B cell (primary cell): ENCODE measurements at regions not wholly inside any gene's neighbourhood (a gene's known extent, or its start where the extent isn't known, plus 50 kb on each side); places are given as distances from the start of the nearest gene placed in this dataset.

ENCODE experiments used
- ATAC-seq: fragments of 200-7000 bp; cut with Tn5 transposase; one replicate; pipeline ENCODE4 v1.10.0; 2021; ENCODE audit warnings: low read depth, mild to moderate bottlenecking, moderate number of reproducible peaks, moderate library complexity
- CTCF ChIA-PET: fragments of 350-600 bp; sonication (Branson Sonifier 250); formaldehyde crosslinking; loops from one replicate; lab custom pipeline; 2021; ENCODE audit warnings: antibody characterized with exemption, inconsistent platforms; lab: Charles Lee
- POLR2A ChIA-PET: fragments of 350-600 bp; sonication (Branson Sonifier 250); formaldehyde crosslinking; loops from one replicate; lab custom pipeline; 2021; ENCODE audit warnings: antibody characterized with exemption; lab: Charles Lee
- DNase-seq: peaks from one replicate; pipeline ENCODE4 v3.0.0; 2013
- H2AFZ ChIP-seq: 2 replicates; pipeline ENCODE4 v1.6.1; 2012; ENCODE audit warnings: mild to moderate bottlenecking, low read depth, low read length; ENCODE audit not compliant: insufficient read depth, poor library complexity, severe bottlenecking
- H3K27ac ChIP-seq, 2 donors: 1 replicate in 1 of 2; 2 replicates in 1 of 2; pipeline ENCODE4 v1.5.1; 2012 to 2013; ENCODE audit warnings: low read length in 2 of 2, mild to moderate bottlenecking in 2 of 2, moderate library complexity in 1 of 2
- H3K27me3 ChIP-seq, 4 experiments: fragments of 200-600 bp in 1 of 4; sonication (generic) in 1 of 4; replicated peaks in 1 of 4; 1 replicate in 2 of 4; 2 replicates in 2 of 4; pipeline versions ENCODE4 v1.6.1 to v1.7.0; 2013 to 2016; ENCODE audit warnings: low read length in 3 of 4, mild to moderate bottlenecking in 2 of 4, mixed read lengths in 1 of 4, moderate library complexity in 1 of 4; ENCODE audit not compliant: insufficient read depth in 4 of 4, control insufficient read depth in 3 of 4; ENCODE audit errors: control extremely low read depth in 1 of 4
- H3K36me3 ChIP-seq, 2 experiments: replicated peaks in 1 of 2; 1 replicate in 1 of 2; 2 replicates in 1 of 2; pipeline versions ENCODE4 v1.6.1 to v1.7.1; 2013; ENCODE audit warnings: low read length in 1 of 2; ENCODE audit not compliant: insufficient read depth in 2 of 2, control insufficient read depth in 1 of 2; ENCODE audit errors: control extremely low read depth in 1 of 2, extremely low read depth in 1 of 2
- H3K4me1 ChIP-seq, 2 donors: fragments of 200-600 bp in 1 of 2; sonication (generic) in 1 of 2; 1 replicate in 1 of 2; 2 replicates in 1 of 2; pipeline versions ENCODE4 v1.5.1 to v1.6.1; 2013 to 2017; ENCODE audit warnings: low read length in 2 of 2; ENCODE audit not compliant: control insufficient read depth in 2 of 2, insufficient read depth in 2 of 2
- H3K4me2 ChIP-seq: replicated peaks from 2 replicates; pipeline ENCODE3; 2012; ENCODE audit warnings: mild to moderate bottlenecking, low read depth, low read length; ENCODE audit not compliant: poor library complexity, severe bottlenecking
- H3K4me3 ChIP-seq, 5 experiments: fragments of 200-600 bp in 1 of 5; sonication (generic) in 1 of 5; 1 replicate in 3 of 5; 2 replicates in 2 of 5; pipeline versions ENCODE4 v1.5.1 to v1.7.0; 2011 to 2016; ENCODE audit warnings: low read length in 4 of 5, mild to moderate bottlenecking in 4 of 5, low read depth in 2 of 5, control low read depth in 1 of 5, moderate library complexity in 1 of 5; ENCODE audit not compliant: insufficient read depth in 1 of 5; ENCODE audit errors: control extremely low read depth in 1 of 5, extremely low read depth in 1 of 5
- H3K79me2 ChIP-seq: fragments of 200-600 bp; sonication (generic); one replicate; pipeline ENCODE4 v1.6.0; 2016; ENCODE audit warnings: low read length; ENCODE audit not compliant: control insufficient read depth, insufficient read depth
- H3K9ac ChIP-seq: fragments of 200-600 bp; sonication (generic); 2 replicates; pipeline ENCODE4 v1.6.1; 2017; ENCODE audit warnings: mild to moderate bottlenecking, low read length, moderate library complexity
- H3K9me3 ChIP-seq, 3 donors: one replicate each; pipeline versions ENCODE4 v1.6.1 to v1.7.1; 2013; ENCODE audit warnings: low read length in 2 of 3; ENCODE audit not compliant: control insufficient read depth in 2 of 3, insufficient read depth in 1 of 3; ENCODE audit errors: control extremely low read depth in 1 of 3
- H4K20me1 ChIP-seq: 2 replicates; pipeline ENCODE4 v1.6.0; 2012; ENCODE audit warnings: mild to moderate bottlenecking, low read length; ENCODE audit not compliant: insufficient read depth, control insufficient read depth, poor library complexity, severe bottlenecking
- H3K27ac Mint-ChIP-seq: one replicate; pipeline ENCODE4 v1.8.0; 2021; ENCODE audit warnings: mixed read lengths
- H3K27me3 Mint-ChIP-seq: one replicate; pipeline ENCODE4 v1.8.0; 2021; ENCODE audit warnings: mixed read lengths
- H3K4me1 Mint-ChIP-seq: one replicate; pipeline ENCODE4 v1.8.0; 2021; ENCODE audit warnings: mixed read lengths
- H3K4me3 Mint-ChIP-seq: one replicate; pipeline ENCODE4 v1.8.0; 2021; ENCODE audit warnings: mixed read lengths
- H3K9me3 Mint-ChIP-seq: one replicate; pipeline ENCODE4 v1.8.0; 2022; ENCODE audit warnings: mixed read lengths; ENCODE audit not compliant: insufficient read depth
- CTCF ChIP-seq: fragments of 200-600 bp; IDR thresholded peaks from one replicate; pipeline ENCODE4 v1.8.0; 2022; ENCODE audit warnings: antibody characterized with exemption, mild to moderate bottlenecking
- EZH2 ChIP-seq: IDR thresholded peaks from 2 replicates; pipeline ENCODE4 v1.6.1; 2012; ENCODE audit warnings: borderline replicate concordance, low read depth, mild to moderate bottlenecking, moderate library complexity, low read length; ENCODE audit not compliant: insufficient read depth, poor library complexity, severe bottlenecking
- WGBS: methylation state at CpG from one replicate; pipeline ENCODE4 v1.1.5; 2013; ENCODE audit warnings: missing lambda C conversion rate; ENCODE audit not compliant: insufficient coverage; 5-methylcytosine and 5-hydroxymethylcytosine counted together
- intact Hi-C: fragments of 100-400 bp; cut with micrococcal nuclease; formaldehyde crosslinking; loops from one replicate; pipeline ENCODE4 v1.10.0; 2022

DNA sequence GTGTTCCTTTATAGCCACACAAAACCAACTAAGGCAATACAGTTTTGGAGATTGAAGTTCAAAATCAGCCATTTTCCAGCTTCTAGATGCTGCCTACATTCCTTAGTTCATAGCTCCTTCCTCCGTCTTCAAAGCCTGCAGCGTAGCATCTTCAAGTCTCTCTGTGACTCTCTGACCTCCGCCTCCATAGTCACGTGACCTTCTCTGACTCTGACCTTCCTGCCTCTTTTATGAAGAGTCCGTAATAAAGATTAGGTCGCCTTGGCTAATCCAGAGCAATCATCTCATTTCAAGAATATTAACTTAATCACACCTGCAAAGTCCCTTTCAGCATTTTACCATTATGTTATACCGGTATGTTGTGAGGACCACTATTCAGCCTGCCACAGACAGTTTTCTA, 60.4 kb downstream of the ZCCHC12 start:
- no peak for TF ChIP-seq CTCF
- no peak for TF ChIP-seq EZH2
- Histone ChIP-seq H2AFZ (no peak overlapping the region), H3K9me3 (no peaks in the 10 kb centered on the region), H3K4me3 (no peak overlapping the region), H4K20me1 (no peaks in the 10 kb centered on the region), H3K27ac (no peak overlapping the region), H3K9ac (no peak overlapping the region), H3K27me3 (no peaks in the 10 kb centered on the region), H3K36me3 (no peaks in the 10 kb centered on the region), H3K79me2 (no peaks in the 10 kb centered on the region), H3K4me2 (no peak overlapping the region), H3K4me1 (no peaks in the 10 kb centered on the region)
- CTCF ChIA-PET, result no interaction called here
- intact Hi-C loops, result no loop called here
- DNase-seq, result no peak
- POLR2A ChIA-PET, result no interaction called here
- Mint-ChIP-seq H3K9me3 (no peaks in the 10 kb centered on the region), H3K4me1 (no peaks in the 10 kb centered on the region), H3K4me3 (no peak overlapping the region), H3K27ac (no peak overlapping the region), H3K27me3 (peaks cover 10% of the 10 kb centered on the region)
- ATAC-seq, result no peak
- WGBS, result no CpG with 5 or more reads among the region's 7 CpGs

DNA sequence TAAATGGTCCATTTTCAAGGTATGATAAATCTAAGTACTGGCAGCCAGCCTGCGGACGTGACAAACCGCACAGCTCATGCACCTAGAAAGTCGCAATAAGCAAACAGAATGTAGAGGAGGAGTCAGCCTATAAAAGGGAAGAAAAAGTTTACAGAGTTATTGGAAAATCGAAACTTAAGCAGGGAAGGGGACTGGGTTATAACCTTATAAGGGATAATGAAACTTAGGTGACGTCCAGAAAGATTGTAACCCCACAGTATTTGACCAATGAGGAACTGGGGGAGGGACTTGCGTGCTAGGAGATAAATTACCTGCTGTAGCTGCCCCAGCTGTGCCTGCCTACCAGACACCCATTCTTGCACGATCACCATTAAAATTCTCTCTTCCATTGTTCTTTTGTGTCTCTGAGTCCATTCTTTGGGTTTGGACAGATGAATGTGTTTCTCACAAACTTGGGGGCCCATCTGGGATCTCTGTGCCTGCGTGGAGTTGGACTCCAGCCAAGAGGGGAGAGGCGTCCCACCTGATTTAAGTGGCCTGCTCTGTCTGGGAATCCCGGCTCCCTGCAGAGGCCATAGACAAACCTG, 61.0 kb downstream of the ZCCHC12 start:
- Histone ChIP-seq H3K9me3 (no peaks in the 10 kb centered on the region), H2AFZ (no peak overlapping the region), H3K36me3 (no peaks in the 10 kb centered on the region), H3K4me3 (no peak overlapping the region), H3K79me2 (no peaks in the 10 kb centered on the region), H3K27me3 (no peaks in the 10 kb centered on the region), H3K4me1 (no peaks in the 10 kb centered on the region), H3K9ac (no peak overlapping the region), H3K4me2 (no peak overlapping the region), H4K20me1 (no peaks in the 10 kb centered on the region), H3K27ac (no peak overlapping the region)
- no peaks in the 10 kb centered on the region for H3K4me1 Mint-ChIP-seq
- H3K27me3 Mint-ChIP-seq, result peaks cover 10% of the 10 kb centered on the region
- no peak for ATAC-seq
- no peak overlapping the region for H3K4me3 Mint-ChIP-seq
- ChIA-PET CTCF (no interaction called here), POLR2A (no interaction called here)
- WGBS, result 100% methylated on average over 2 of the region's 11 CpGs
- DNase-seq, result no peak
- H3K9me3 Mint-ChIP-seq, result no peaks in the 10 kb centered on the region
- no peak overlapping the region for H3K27ac Mint-ChIP-seq
- intact Hi-C loops, result no loop called here
- TF ChIP-seq EZH2, result no peak
- TF ChIP-seq CTCF, result no peak
